Trophoblast cell (in vitro differentiated cells and primary cell): ENCODE measurements at regions not wholly inside any gene's neighbourhood (a gene's known extent, or its start where the extent isn't known, plus 50 kb on each side); places are given as distances from the start of the nearest gene placed in this dataset.

Experiments
- DNase-seq, 2 donors: peaks; one replicate each; pipeline ENCODE4 v3.0.0-alpha.2; 2016
- H2AFZ ChIP-seq: 2 replicates; pipeline ENCODE4 v1.6.1; 2013; ENCODE audit warnings: low read length, moderate library complexity, mild to moderate bottlenecking; ENCODE audit not compliant: insufficient read depth, poor library complexity
- H2AK5ac ChIP-seq: 2 replicates; pipeline ENCODE4 v1.6.1; 2013; ENCODE audit warnings: mild to moderate bottlenecking, low read length
- H2BK120ac ChIP-seq: 2 replicates; pipeline ENCODE4 v1.6.1; 2013; ENCODE audit warnings: low read length, mild to moderate bottlenecking, moderate library complexity; ENCODE audit not compliant: insufficient read depth, poor library complexity
- H2BK12ac ChIP-seq: 2 replicates; pipeline ENCODE4 v1.6.1; 2013; ENCODE audit warnings: mild to moderate bottlenecking, low read length, moderate library complexity
- H2BK5ac ChIP-seq: 2 replicates; pipeline ENCODE4 v1.6.1; 2013; ENCODE audit warnings: low read length, low read depth, moderate library complexity, mild to moderate bottlenecking; ENCODE audit not compliant: poor library complexity
- H3K14ac ChIP-seq: 2 replicates; pipeline ENCODE4 v1.6.1; 2013; ENCODE audit warnings: mild to moderate bottlenecking, low read length
- H3K18ac ChIP-seq: 2 replicates; pipeline ENCODE4 v1.6.1; 2013; ENCODE audit warnings: mild to moderate bottlenecking, low read length
- H3K23ac ChIP-seq: 2 replicates; pipeline ENCODE4 v1.6.1; 2013; ENCODE audit warnings: low read length
- H3K27ac ChIP-seq: 2 replicates; pipeline ENCODE4 v1.5.1; 2013; ENCODE audit warnings: low read depth, mild to moderate bottlenecking, inconsistent platforms, low read length, moderate library complexity
- H3K27me3 ChIP-seq: 2 replicates; pipeline ENCODE4 v1.6.1; 2013; ENCODE audit warnings: inconsistent platforms, mild to moderate bottlenecking, low read length, moderate library complexity; ENCODE audit not compliant: insufficient read depth
- H3K36me3 ChIP-seq, 2 experiments: 1 replicate in 1 of 2; 2 replicates in 1 of 2; pipeline ENCODE4 v1.6.1; 2013; ENCODE audit warnings: low read length in 2 of 2, mild to moderate bottlenecking in 2 of 2, moderate library complexity in 1 of 2; ENCODE audit not compliant: insufficient read depth in 2 of 2, control insufficient read depth in 1 of 2
- H3K4ac ChIP-seq: 2 replicates; pipeline ENCODE4 v1.6.1; 2013; ENCODE audit warnings: low read depth, mild to moderate bottlenecking, low read length, moderate library complexity
- H3K4me1 ChIP-seq, 2 experiments: 1 replicate in 1 of 2; 2 replicates in 1 of 2; pipeline ENCODE4 v1.6.1; 2013; ENCODE audit warnings: low read length in 2 of 2, mild to moderate bottlenecking in 2 of 2, moderate library complexity in 1 of 2; ENCODE audit not compliant: insufficient read depth in 2 of 2, control insufficient read depth in 1 of 2
- H3K4me2 ChIP-seq: 2 replicates; pipeline ENCODE4 v1.6.1; 2013; ENCODE audit warnings: inconsistent platforms, mild to moderate bottlenecking, low read length, moderate library complexity
- H3K4me3 ChIP-seq: 2 replicates; pipeline ENCODE4 v1.5.1; 2013; ENCODE audit warnings: mild to moderate bottlenecking, low read depth, low read length, inconsistent platforms
- H3K79me1 ChIP-seq: one replicate; pipeline ENCODE4 v1.6.1; 2013; ENCODE audit warnings: low read length
- H3K79me2 ChIP-seq: 2 replicates; pipeline ENCODE4 v1.6.1; 2013; ENCODE audit warnings: low read length, mild to moderate bottlenecking; ENCODE audit not compliant: control insufficient read depth, insufficient read depth, poor library complexity
- H3K9ac ChIP-seq: 2 replicates; pipeline ENCODE4 v1.6.1; 2013; ENCODE audit warnings: mild to moderate bottlenecking, low read length
- H3K9me3 ChIP-seq: 2 replicates; pipeline ENCODE4 v1.6.1; 2013; ENCODE audit warnings: low read depth, mild to moderate bottlenecking, control low read depth, inconsistent platforms, low read length; ENCODE audit not compliant: insufficient read depth
- H4K12ac ChIP-seq: 2 replicates; pipeline ENCODE4 v1.6.1; 2013; ENCODE audit warnings: low read depth, mild to moderate bottlenecking, low read length, moderate library complexity
- H4K8ac ChIP-seq: 2 replicates; pipeline ENCODE4 v1.6.1; 2013; ENCODE audit warnings: low read depth, mild to moderate bottlenecking, low read length, moderate library complexity
- H4K91ac ChIP-seq: one replicate; pipeline ENCODE4 v1.6.1; 2013; ENCODE audit warnings: low read depth, mild to moderate bottlenecking, low read length, moderate library complexity
- WGBS: extraction: QIAGEN DNeasy Blood & Tissue Kit; methylation state at CpG from one replicate; pipeline ENCODE4 v1.1.7; 2013; ENCODE audit warnings: missing lambda C conversion rate; ENCODE audit not compliant: insufficient read length, insufficient coverage; ENCODE audit errors: extremely low coverage; 5-methylcytosine and 5-hydroxymethylcytosine counted together

- H3K79me1 ChIP-seq = peaks cover 11% of the 10 kb centered on the region
- no peak overlapping the region for H2AFZ ChIP-seq
- no peak overlapping the region for H3K27ac ChIP-seq
- H3K4ac ChIP-seq = peak overlapping the region; percentile 73
- H4K8ac ChIP-seq = peak overlapping the region; percentile 57
- H2BK120ac ChIP-seq = peak overlapping the region; percentile 83
- H3K36me3 ChIP-seq = no peaks in the 10 kb centered on the region
- no peaks in the 10 kb centered on the region for H3K79me2 ChIP-seq
- peak overlapping the region; percentile 88 for H4K91ac ChIP-seq
- no CpG with 5 or more reads among the region's 10 CpGs for WGBS
- H3K4me3 ChIP-seq = no peak overlapping the region
- peak overlapping the region; percentile 85 for H3K14ac ChIP-seq
- H3K27me3 ChIP-seq = no peaks in the 10 kb centered on the region
- H2AK5ac ChIP-seq = peak overlapping the region; percentile 86
- H2BK5ac ChIP-seq = peak overlapping the region; percentile 66
- H3K18ac ChIP-seq = peak overlapping the region; percentile 9
- H3K4me2 ChIP-seq = no peak overlapping the region
- H3K4me1 ChIP-seq = peaks cover 11 to 13% of the 10 kb centered on the region in 2 experiments
- peak in 1 of 2 donors; percentile 39 for DNase-seq
- H3K9me3 ChIP-seq = no peaks in the 10 kb centered on the region
- H3K23ac ChIP-seq = no peak overlapping the region
- H2BK12ac ChIP-seq = peak overlapping the region; percentile 95
- no peak overlapping the region for H4K12ac ChIP-seq
- H3K9ac ChIP-seq = no peak overlapping the region
Measured at GRCh38 chr20:53692465-53693067, 98.9 kb upstream of the ZNF217 start.

DNA sequence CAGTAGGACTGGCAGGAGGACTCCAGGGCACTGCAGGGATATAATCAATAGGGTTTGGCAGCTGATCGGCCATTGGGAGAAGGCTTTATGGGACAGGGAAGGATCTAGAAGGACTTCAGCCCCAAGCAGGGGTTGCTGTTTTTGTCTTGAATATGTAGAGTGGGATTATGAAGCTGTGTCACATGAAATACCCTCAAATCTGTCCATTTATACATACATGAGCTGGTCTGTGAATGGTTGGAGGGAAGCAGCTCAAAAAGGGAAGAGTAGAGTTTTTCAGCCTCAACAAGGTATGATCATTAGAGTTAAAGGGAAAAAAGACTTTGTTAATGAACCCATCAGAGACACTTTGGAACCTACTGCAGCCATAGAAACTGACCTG, 98.2 kb upstream of the ZNF217 start:
- no peaks in the 10 kb centered on the region for H3K36me3 ChIP-seq
- H3K4ac ChIP-seq = no peak overlapping the region
- H3K4me1 ChIP-seq = peaks cover 11 to 13% of the 10 kb centered on the region in 2 experiments
- peak overlapping the region; percentile 75 for H3K27ac ChIP-seq
- peak overlapping the region; percentile 73 for H2BK120ac ChIP-seq
- H4K12ac ChIP-seq = no peak overlapping the region
- no peak overlapping the region for H2AFZ ChIP-seq
- H3K14ac ChIP-seq = no peak overlapping the region
- H3K4me3 ChIP-seq = no peak overlapping the region
- H3K4me2 ChIP-seq = no peak overlapping the region
- DNase-seq = no peak
- H3K79me2 ChIP-seq = no peaks in the 10 kb centered on the region
- no CpG with 5 or more reads among the region's 1 CpG for WGBS
- no peak overlapping the region for H2BK5ac ChIP-seq
- peak overlapping the region; percentile 61 for H2AK5ac ChIP-seq
- peaks cover 11% of the 10 kb centered on the region for H3K79me1 ChIP-seq
- no peaks in the 10 kb centered on the region for H3K27me3 ChIP-seq
- H3K9ac ChIP-seq = no peak overlapping the region
- H2BK12ac ChIP-seq = peak overlapping the region; percentile 27
- peak overlapping the region; percentile 35 for H4K8ac ChIP-seq
- H3K18ac ChIP-seq = no peak overlapping the region
- peak overlapping the region; percentile 88 for H4K91ac ChIP-seq
- H3K23ac ChIP-seq = no peak overlapping the region
- no peaks in the 10 kb centered on the region for H3K9me3 ChIP-seq

DNA sequence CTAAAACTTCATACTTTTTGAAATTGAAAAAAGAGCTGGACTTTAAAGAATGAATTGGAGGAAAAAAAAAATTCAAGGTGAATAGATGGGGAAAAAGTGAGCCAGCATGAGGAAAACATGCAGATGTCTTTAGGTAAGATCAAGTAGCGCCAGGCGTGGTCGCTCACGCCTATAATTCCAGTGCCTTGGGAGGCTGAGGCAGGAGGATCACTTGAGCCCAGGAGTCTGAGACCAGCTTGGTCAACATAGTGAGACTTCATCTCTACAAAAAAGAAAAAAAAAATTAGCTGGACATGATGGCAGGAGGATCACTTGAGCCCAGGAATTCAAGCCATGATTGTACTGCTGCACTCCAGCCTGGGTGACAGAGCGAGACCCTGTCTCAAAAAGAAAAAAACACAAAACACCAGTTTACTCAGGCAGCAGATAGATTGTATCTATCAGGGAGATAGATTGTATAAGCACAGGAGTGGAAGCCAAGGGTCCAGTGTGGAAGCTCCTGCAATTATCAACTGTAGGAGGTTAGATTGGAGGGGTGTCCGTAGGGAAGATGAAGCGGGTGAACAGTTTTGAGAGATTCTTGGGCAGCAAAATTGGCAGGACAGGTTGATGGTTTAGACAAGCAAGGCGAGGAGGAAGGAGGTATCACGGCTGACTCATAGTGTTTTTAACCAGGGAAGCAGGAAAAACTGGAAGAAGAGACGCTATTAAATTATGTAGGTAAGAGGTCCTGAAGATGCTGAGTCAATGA, 97.6 kb upstream of the ZNF217 start:
- H4K91ac ChIP-seq = peak overlapping the region; percentile 61
- peak overlapping the region; percentile 88 for H2BK5ac ChIP-seq
- H3K4me1 ChIP-seq = peaks cover 11 to 13% of the 10 kb centered on the region in 2 experiments
- peak overlapping the region; percentile 65 for H3K18ac ChIP-seq
- H3K79me1 ChIP-seq = peaks cover 11% of the 10 kb centered on the region
- WGBS = no CpG with 5 or more reads among the region's 10 CpGs
- H4K8ac ChIP-seq = no peak overlapping the region
- H3K4me2 ChIP-seq = peak overlapping the region; percentile 51
- no peak overlapping the region for H3K14ac ChIP-seq
- no peak overlapping the region for H3K4ac ChIP-seq
- H2BK120ac ChIP-seq = peak overlapping the region; percentile 72
- no peak overlapping the region for H3K4me3 ChIP-seq
- H2BK12ac ChIP-seq = peak overlapping the region; percentile 36
- no peaks in the 10 kb centered on the region for H3K79me2 ChIP-seq
- no peaks in the 10 kb centered on the region for H3K9me3 ChIP-seq
- H3K27ac ChIP-seq = peak overlapping the region; percentile 88
- peak; percentile 61 to 94 for DNase-seq
- no peak overlapping the region for H3K9ac ChIP-seq
- H3K23ac ChIP-seq = no peak overlapping the region
- H3K27me3 ChIP-seq = no peaks in the 10 kb centered on the region
- no peak overlapping the region for H4K12ac ChIP-seq
- no peak overlapping the region for H2AK5ac ChIP-seq
- H2AFZ ChIP-seq = no peak overlapping the region
- H3K36me3 ChIP-seq = no peaks in the 10 kb centered on the region

DNA sequence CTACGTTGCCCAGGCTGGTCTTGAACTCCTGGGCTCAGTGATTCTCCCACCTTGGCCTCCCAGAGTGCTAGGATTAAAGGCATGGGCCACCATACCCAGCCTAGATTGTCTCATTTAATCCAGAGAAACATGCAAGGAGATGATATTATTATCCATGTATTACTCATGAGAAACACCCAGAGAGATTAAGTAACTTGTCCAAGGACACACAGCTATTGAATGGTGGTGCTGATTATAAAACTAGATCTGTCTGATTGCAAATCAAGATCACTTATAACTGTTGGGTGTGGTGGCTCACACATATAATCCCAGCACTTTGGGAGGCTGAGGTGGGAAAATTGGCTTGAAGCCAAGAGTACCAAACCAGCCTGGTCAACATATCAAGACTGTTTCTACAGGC, 94.4 kb upstream of the ZNF217 start:
- Histone ChIP-seq H2BK12ac (no peak overlapping the region), H2BK5ac (no peak overlapping the region), H3K4ac (no peak overlapping the region), H3K14ac (no peak overlapping the region), H3K4me2 (no peak overlapping the region), H4K8ac (no peak overlapping the region), H3K27ac (no peak overlapping the region), H3K23ac (no peak overlapping the region), H4K12ac (no peak overlapping the region), H3K9ac (no peak overlapping the region), H3K4me3 (no peak overlapping the region), H3K36me3 (no peaks in the 10 kb centered on the region), H4K91ac (peak overlapping the region; percentile 31), H2AFZ (no peak overlapping the region), H3K18ac (no peak overlapping the region), H3K79me2 (peaks cover 1% of the 10 kb centered on the region), H3K4me1 (peaks cover 11 to 18% of the 10 kb centered on the region in 2 experiments), H2BK120ac (peak overlapping the region; percentile 44), H3K79me1 (peaks cover 13% of the 10 kb centered on the region), H3K27me3 (no peaks in the 10 kb centered on the region), H3K9me3 (no peaks in the 10 kb centered on the region), H2AK5ac (no peak overlapping the region)
- WGBS = no CpG with 5 or more reads among the region's 1 CpG
- DNase-seq = no peak
